OCI-LY1 (cell line): ENCODE measurements at regions not wholly inside any gene's neighbourhood (a gene's known extent, or its start where the extent isn't known, plus 50 kb on each side); places are given as distances from the start of the nearest gene placed in this dataset.

Experiments used
- EZH2 ChIP-seq: fragments of 200-600 bp; sonication (generic), shearing (Covaris generic); IDR thresholded peaks from 2 replicates; pipeline ENCODE4 v1.8.0; 2017; ENCODE audit warnings: borderline replicate concordance, mixed run types, mild to moderate bottlenecking, antibody characterized with exemption, low read length, moderate library complexity, mixed read lengths
- TF ChIP-seq, protein P1 (sequence below): fragments of 200-600 bp; sonication (generic), shearing (Covaris generic); IDR thresholded peaks from 2 replicates; pipeline ENCODE4 v1.5.1; 2017; ENCODE audit warnings: mild to moderate bottlenecking, antibody characterized with exemption, low read length, moderate library complexity, mixed read lengths

DNA sequence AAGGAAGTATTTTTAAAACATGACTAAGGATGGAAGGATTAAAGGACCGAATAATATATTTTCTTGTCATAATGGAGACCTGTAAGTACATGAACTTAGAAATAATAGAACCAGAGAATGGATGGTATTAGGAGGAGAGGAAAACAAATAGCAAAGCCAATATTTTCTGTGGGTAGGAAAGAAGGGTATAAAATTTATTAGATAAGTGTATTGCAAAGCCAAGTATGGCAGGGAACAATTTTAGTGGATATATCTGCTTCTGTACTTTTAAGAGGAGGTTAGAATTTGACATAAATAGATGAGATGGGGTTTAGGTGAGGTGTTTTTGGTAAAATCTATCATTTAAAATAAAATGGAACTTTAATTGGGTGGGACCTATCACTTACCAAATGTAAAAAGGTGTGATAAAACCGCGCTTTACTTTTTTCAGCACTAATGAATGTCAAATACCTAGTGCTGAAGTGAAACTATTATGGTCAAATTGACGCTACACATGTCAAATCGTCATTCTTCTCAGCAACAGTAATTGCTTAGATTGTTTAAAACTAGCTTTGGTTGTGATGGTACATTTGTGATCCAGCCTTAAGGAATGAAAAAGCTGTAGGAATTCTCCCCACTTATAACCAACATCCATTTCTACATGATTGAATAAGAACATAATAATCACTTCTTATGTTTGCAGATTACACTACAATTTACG lies 78.1 kb upstream of the ZEB2 start:
- TF ChIP-seq, protein P1, sequence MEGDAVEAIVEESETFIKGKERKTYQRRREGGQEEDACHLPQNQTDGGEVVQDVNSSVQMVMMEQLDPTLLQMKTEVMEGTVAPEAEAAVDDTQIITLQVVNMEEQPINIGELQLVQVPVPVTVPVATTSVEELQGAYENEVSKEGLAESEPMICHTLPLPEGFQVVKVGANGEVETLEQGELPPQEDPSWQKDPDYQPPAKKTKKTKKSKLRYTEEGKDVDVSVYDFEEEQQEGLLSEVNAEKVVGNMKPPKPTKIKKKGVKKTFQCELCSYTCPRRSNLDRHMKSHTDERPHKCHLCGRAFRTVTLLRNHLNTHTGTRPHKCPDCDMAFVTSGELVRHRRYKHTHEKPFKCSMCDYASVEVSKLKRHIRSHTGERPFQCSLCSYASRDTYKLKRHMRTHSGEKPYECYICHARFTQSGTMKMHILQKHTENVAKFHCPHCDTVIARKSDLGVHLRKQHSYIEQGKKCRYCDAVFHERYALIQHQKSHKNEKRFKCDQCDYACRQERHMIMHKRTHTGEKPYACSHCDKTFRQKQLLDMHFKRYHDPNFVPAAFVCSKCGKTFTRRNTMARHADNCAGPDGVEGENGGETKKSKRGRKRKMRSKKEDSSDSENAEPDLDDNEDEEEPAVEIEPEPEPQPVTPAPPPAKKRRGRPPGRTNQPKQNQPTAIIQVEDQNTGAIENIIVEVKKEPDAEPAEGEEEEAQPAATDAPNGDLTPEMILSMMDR: no peak
- TF ChIP-seq EZH2: no peak
